ENCODE measurements at regions not wholly inside any gene's neighbourhood (a gene's known extent, or its start where the extent isn't known, plus 50 kb on each side); places are given as distances from the start of the nearest gene placed in this dataset.

DNA sequence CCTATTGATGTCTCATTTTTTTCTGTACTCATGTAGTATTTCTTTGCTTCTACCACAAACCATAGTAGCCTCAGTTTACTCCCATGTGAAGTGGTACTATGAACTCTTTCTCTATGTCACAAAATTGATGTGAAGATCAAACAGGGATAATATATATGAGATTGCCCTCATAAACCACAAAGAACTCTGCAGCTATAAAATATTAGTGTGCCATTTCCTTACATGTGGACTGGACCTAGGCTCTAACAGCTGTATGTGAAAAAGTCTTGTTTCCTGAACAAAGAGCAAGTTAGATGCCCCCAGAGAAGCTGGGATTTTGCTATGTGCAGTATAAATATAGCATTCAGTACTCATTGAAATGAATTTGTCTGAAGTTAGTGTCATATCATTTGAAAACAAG, 412.6 kb upstream of the ADAMTSL1 start:
- H3K27me3 ChIP-seq (ENCODE audit: insufficient read depth, low read length): no peaks in the 10 kb centered on the region
- no peaks in the 10 kb centered on the region for H3K36me3 ChIP-seq (ENCODE audit: control insufficient read depth in 1 of 2, insufficient read depth in 2 of 2, low read length in 2 of 2)
- intact Hi-C loops (cut with micrococcal nuclease): no loop called here
- H3K4me3 ChIP-seq (replicated peaks in 1 of 2; ENCODE audit: low read depth in 1 of 2, low read length in 2 of 2): no peak overlapping the region
- BruUV-seq (replicated peaks): no TSS peak
- no peak for ATAC-seq
- H2AFZ ChIP-seq (ENCODE audit: low read depth, low read length, poor library complexity, severe bottlenecking): no peak overlapping the region
- H3K79me2 ChIP-seq (ENCODE audit: insufficient read depth, low read length): no peaks in the 10 kb centered on the region
- DNase-seq (ENCODE audit: low read depth, low spot score): no peak
- ChIA-PET CTCF (no interaction called here), RAD21 (ENCODE audit: low non-redundant PET in 1 of 2, low total read pairs in 2 of 2, uncharacterized antibody in 2 of 2, unreplicated experiment in 2 of 2) (no interaction called here), POLR2A (no interaction called here)
- H3K27ac ChIP-seq (ENCODE audit: low read depth, low read length): no peak overlapping the region
- TF ChIP-seq, protein P1, sequence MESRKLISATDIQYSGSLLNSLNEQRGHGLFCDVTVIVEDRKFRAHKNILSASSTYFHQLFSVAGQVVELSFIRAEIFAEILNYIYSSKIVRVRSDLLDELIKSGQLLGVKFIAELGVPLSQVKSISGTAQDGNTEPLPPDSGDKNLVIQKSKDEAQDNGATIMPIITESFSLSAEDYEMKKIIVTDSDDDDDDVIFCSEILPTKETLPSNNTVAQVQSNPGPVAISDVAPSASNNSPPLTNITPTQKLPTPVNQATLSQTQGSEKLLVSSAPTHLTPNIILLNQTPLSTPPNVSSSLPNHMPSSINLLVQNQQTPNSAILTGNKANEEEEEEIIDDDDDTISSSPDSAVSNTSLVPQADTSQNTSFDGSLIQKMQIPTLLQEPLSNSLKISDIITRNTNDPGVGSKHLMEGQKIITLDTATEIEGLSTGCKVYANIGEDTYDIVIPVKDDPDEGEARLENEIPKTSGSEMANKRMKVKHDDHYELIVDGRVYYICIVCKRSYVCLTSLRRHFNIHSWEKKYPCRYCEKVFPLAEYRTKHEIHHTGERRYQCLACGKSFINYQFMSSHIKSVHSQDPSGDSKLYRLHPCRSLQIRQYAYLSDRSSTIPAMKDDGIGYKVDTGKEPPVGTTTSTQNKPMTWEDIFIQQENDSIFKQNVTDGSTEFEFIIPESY (IDR thresholded peaks at IDR 0.05; ENCODE audit: extremely low read depth, insufficient replicate concordance, low read length): no peak
- TF ChIP-seq, protein P2, sequence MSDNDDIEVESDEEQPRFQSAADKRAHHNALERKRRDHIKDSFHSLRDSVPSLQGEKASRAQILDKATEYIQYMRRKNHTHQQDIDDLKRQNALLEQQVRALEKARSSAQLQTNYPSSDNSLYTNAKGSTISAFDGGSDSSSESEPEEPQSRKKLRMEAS (IDR thresholded peaks at IDR 0.05): no peak
- TF ChIP-seq ZNF274 (IDR thresholded peaks at IDR 0.05; ENCODE audit: low read depth, low read length) (no peak), FOSL1 (IDR thresholded peaks at IDR 0.05; ENCODE audit: low read depth) (no peak), CBX3 (IDR thresholded peaks at IDR 0.05; ENCODE audit: low read depth) (no peak), SRF (IDR thresholded peaks at IDR 0.05; ENCODE audit: low read depth) (no peak), TCF7L2 (IDR thresholded peaks at IDR 0.05; ENCODE audit: borderline replicate concordance, extremely low read depth, insufficient read depth, insufficient read length) (no peak), CEBPB (IDR thresholded peaks at IDR 0.05; ENCODE audit: low read depth) (no peak), POLR2AphosphoS5 (IDR thresholded peaks at IDR 0.05; ENCODE audit: low read depth, low read length) (no peak), JUND (IDR thresholded peaks at IDR 0.05) (no peak), EZH2phosphoT487 (IDR thresholded peaks at IDR 0.05; ENCODE audit: borderline replicate concordance) (no peak), EZH2 (IDR thresholded peaks at IDR 0.05) (no peak), SP1 (IDR thresholded peaks at IDR 0.05; ENCODE audit: low read depth) (no peak), RAD21 (IDR thresholded peaks at IDR 0.05; ENCODE audit: low read depth) (no peak), ZFX (IDR thresholded peaks at IDR 0.05) (no peak)
- TF ChIP-seq, protein P3, sequence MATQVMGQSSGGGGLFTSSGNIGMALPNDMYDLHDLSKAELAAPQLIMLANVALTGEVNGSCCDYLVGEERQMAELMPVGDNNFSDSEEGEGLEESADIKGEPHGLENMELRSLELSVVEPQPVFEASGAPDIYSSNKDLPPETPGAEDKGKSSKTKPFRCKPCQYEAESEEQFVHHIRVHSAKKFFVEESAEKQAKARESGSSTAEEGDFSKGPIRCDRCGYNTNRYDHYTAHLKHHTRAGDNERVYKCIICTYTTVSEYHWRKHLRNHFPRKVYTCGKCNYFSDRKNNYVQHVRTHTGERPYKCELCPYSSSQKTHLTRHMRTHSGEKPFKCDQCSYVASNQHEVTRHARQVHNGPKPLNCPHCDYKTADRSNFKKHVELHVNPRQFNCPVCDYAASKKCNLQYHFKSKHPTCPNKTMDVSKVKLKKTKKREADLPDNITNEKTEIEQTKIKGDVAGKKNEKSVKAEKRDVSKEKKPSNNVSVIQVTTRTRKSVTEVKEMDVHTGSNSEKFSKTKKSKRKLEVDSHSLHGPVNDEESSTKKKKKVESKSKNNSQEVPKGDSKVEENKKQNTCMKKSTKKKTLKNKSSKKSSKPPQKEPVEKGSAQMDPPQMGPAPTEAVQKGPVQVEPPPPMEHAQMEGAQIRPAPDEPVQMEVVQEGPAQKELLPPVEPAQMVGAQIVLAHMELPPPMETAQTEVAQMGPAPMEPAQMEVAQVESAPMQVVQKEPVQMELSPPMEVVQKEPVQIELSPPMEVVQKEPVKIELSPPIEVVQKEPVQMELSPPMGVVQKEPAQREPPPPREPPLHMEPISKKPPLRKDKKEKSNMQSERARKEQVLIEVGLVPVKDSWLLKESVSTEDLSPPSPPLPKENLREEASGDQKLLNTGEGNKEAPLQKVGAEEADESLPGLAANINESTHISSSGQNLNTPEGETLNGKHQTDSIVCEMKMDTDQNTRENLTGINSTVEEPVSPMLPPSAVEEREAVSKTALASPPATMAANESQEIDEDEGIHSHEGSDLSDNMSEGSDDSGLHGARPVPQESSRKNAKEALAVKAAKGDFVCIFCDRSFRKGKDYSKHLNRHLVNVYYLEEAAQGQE (IDR thresholded peaks at IDR 0.05; ENCODE audit: low read depth): no peak
- TF ChIP-seq, protein P4, sequence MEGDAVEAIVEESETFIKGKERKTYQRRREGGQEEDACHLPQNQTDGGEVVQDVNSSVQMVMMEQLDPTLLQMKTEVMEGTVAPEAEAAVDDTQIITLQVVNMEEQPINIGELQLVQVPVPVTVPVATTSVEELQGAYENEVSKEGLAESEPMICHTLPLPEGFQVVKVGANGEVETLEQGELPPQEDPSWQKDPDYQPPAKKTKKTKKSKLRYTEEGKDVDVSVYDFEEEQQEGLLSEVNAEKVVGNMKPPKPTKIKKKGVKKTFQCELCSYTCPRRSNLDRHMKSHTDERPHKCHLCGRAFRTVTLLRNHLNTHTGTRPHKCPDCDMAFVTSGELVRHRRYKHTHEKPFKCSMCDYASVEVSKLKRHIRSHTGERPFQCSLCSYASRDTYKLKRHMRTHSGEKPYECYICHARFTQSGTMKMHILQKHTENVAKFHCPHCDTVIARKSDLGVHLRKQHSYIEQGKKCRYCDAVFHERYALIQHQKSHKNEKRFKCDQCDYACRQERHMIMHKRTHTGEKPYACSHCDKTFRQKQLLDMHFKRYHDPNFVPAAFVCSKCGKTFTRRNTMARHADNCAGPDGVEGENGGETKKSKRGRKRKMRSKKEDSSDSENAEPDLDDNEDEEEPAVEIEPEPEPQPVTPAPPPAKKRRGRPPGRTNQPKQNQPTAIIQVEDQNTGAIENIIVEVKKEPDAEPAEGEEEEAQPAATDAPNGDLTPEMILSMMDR (IDR thresholded peaks at IDR 0.05 in 2 of 3, conservative IDR thresholded peaks at IDR 0.05 in 1 of 3; ENCODE audit: borderline replicate concordance in 1 of 3, insufficient read depth in 1 of 3, low read depth in 2 of 3, low read length in 2 of 3): no peak
- TF ChIP-seq, protein P5, sequence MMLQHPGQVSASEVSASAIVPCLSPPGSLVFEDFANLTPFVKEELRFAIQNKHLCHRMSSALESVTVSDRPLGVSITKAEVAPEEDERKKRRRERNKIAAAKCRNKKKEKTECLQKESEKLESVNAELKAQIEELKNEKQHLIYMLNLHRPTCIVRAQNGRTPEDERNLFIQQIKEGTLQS (IDR thresholded peaks at IDR 0.05): no peak
- no peak overlapping the region for H3K9ac ChIP-seq (ENCODE audit: low read length)
- H3K9me2 ChIP-seq (ENCODE audit: insufficient read depth): no peaks in the 10 kb centered on the region
- H3K4me1 ChIP-seq (ENCODE audit: control insufficient read depth in 1 of 2, insufficient read depth in 2 of 2, low read length in 2 of 2): no peaks in the 10 kb centered on the region
- no peaks in the 10 kb centered on the region for H4K20me1 ChIP-seq (ENCODE audit: insufficient read depth)
- H3K4me2 ChIP-seq (ENCODE audit: low read length): no peak overlapping the region
- peaks cover 0 to 5% of the 10 kb centered on the region in 2 experiments; a peak in 1 of 4 replicates for H3K9me3 ChIP-seq (ENCODE audit: control insufficient read depth in 1 of 2, insufficient read depth in 1 of 2, low read depth in 1 of 2, low read length in 2 of 2)
